AG08396 (cell line): ENCODE measurements at regions not wholly inside any gene's neighbourhood (a gene's known extent, or its start where the extent isn't known, plus 50 kb on each side); places are given as distances from the start of the nearest gene placed in this dataset.

ENCODE experiments used
- DNase-seq: peaks from one replicate; pipeline ENCODE4 v3.0.0; 2012; ENCODE audit warnings: low spot score, mixed read lengths

DNA sequence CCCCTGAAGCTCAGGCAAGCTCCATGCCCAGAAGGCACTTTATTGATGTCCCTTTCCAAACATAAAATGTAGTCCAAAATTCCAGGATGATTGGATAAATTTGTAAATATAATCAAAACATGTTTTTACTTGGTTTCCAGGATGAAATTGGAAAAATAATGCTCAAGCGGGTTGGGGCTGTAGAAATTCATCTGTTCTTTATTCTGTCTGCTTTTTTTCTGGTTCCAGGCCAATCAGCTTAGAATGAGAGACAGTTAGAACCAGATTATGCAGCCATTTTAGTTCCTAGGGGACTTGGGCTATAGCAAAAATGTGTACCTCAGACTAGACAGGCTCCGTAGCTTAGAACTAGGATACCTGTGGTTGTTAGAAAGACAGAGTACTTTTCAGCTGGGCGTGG is 450.8 kb downstream of the MCTP2 start:
- DNase-seq = no peak

DNA sequence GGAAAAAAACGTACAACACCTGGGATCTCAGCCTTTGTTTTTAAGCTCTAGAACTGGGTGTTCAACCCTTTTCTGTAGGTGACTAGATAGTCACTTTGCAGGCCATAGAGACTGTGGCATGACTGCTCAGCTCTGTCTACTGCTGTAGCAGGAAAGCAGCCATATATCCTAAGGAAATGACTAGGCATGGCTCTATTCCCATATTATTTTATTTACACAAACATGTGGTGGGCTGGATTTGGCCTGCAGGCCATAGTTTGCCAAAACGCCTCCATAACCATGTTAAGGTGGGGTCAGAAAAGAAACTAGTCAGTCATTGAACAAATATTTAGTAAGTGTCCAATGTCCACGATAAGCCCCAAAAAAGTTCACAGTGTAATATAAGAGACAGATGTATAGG is 452.5 kb downstream of the MCTP2 start:
- DNase-seq = no peak

DNA sequence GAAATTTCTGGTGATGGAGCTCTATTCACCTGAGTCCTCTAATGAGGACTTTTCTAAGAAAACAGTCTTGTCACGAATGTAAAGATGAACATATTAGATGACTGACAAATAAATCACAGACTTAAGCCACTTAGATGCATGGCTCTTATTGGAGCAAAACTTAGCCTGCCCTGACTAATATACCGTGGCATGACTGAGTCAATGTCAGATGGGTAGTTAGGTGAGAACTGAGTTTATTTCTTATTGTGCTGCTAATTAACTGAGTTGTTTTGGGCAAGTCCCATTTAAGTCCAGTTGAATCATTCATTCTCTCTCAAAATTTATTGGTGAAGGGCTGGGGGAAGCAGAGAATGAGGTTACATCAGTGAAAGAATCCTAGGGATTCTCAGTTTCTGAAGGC is 459.8 kb downstream of the MCTP2 start:
- no peak for DNase-seq

DNA sequence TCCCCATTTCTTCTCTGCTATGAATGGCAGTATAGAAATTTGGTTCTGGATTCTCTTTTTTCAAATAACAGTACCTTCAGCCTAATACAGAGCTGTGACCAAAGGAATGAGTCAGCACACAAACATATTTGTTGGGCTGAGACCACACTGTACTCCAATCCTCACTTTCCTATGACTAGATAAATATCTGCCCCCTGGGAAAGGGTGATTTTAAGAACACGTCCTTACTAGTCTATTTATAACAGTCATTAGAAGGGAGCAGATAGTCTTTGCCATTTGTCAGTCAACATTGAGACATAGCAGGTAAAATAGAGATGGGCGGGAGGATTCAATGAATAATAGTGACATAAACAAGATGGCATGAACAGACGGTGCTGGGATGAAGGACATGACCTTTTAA is 461.3 kb downstream of the MCTP2 start:
- DNase-seq = no peak

DNA sequence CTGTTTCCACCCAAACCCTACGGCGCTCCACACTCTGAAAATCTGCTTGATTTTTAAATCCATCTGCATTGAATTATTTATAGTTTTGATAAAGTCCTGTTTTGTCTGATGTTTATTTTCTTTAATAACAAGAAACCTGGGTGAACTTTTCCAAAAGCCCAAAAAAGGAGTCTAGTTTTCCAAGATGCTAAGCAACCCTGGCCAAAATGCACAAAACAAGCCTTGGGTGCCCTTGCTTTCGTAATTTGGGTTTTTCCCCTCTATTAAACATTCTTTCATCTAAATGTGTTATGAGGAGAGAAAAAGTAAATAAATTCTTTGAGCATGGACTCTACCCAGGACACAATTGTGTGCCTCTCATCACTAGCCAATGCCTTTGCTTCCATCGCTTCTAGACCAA is 468.9 kb downstream of the MCTP2 start:
- no peak for DNase-seq

DNA sequence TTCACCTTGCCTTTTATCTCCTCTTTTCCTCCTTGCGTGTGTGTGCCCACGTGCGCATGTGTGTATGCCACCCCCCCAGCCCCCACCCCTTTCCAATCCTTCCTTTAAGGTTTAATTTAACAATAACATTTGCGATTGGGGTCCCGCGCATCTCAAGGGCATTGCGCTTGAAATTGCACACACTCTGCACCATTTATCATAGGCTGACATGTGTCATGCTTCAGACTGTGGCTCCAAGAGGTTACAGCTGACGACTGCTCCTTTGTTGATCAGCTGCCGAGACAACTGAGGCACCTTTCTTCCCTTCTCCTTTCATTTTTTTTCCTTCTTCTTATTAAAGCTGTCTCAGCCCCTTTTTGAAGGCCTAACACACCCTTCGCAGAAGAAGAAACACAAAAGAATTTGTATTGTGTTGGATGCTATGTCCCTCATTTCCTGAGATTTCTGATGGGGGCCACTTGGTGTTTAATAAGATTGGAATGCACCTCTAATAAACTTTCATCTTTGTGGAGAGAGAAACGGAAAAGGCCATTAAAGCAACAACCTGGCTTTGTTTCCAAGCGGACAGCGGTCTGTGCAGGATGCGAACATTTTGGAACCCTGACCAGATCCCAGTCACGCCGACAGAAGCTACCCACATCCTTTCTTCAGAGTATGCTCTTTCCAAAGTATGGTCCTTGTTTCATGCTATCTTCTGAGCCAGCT is 470.1 kb downstream of the MCTP2 start:
- no peak for DNase-seq

DNA sequence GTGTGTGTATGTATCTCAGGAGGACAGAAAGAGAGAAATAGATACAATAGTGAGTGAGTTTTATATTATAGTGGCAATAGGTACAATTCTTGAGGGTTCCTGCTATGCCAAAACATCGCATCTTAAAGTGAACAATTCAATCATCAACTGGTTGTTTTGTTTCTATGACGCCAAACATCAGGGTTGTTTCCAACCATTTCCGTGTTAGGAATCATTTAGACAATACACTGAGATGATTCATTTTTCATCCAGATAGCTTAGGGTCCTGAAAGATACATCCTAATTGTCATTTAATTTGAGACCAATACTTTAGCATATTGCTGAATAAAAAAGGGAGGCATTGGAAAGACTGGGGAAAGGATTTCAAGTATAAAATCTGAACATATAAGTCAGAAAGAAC is 472.2 kb downstream of the MCTP2 start:
- DNase-seq = no peak

DNA sequence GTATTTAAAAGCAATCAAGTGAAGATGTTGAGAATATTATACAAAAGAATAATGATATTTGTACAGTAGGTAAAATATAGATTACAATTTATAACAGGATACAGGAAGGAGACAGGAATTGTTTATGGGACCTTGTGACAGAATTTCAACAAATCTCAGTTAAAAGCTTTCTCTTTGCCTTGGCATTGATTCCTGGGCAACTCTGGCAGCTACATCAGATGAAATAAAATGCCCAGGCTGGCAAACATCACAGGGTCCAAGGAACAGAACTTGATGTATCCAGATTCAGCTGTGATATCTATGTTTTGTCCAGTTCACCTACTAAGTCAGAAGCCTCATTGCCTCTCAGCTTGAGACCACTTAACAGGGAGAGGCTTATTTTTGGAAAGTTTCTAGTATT is 473.1 kb downstream of the MCTP2 start:
- DNase-seq = no peak

DNA sequence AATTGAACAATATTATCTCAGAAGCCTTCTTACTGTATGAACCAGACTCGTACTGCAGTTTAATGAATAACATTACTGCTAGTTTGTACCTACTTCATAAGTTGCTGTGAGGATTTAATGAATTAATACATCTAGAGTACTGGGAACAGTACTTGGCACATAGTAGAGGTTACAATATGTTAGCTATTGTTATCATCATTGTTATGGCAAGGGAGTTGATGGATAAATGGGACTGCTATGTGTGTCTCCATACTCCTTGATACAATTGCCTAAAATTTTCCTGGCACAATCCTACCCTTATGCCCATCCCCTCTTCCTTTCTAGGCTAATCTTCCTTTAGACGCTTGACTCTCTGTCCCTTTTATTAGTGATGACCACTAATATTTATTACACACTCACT is 473.6 kb downstream of the MCTP2 start:
- no peak for DNase-seq

DNA sequence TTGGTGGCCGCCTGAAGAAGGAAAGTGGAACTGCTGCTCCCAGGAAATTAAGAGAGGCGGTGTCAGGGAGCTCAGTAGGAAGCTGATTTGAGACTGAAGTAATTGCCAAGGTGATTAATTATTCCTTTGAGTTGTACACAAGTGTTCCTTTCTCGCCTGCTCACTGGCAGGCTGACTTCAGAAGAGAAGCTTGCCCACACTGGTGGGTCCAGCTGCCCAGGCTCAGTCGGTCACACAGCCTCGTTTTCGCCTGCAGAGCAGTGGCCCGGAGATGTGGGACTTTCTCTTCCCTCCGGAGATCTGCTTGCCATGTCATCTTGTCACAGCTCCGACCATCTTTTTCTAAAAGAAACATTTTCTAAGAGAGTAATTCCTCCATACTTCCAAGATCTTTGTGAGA is 478.0 kb downstream of the MCTP2 start:
- DNase-seq = no peak

DNA sequence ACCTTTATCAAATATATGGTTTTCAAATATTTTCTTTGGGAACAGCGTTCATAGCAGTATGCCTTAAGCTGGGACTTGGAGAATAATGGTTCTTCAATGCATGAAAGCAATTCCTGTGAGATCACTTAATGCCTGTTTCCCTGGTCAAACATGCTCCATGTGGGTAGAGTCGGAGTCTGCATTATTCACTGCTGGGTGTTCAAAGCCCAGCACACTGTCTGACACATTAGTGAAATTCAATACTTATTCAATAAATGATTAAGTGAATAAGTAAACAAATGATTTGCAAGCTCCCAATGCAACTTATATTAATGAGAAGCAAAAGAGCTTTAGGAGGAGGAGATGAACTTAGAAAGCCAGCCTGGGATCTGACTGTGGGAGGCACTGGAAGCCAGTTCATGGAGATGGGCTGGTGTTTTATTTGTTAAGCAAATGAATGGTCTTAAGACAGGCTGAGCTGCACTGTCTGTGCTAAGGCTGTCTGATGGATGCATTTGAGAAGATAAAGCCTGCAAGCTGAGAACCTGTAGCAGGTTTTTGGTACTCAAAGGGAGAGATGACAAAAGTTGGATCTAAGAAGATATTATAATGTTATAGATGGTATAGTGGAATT is 490.8 kb downstream of the MCTP2 start:
- no peak for DNase-seq

DNA sequence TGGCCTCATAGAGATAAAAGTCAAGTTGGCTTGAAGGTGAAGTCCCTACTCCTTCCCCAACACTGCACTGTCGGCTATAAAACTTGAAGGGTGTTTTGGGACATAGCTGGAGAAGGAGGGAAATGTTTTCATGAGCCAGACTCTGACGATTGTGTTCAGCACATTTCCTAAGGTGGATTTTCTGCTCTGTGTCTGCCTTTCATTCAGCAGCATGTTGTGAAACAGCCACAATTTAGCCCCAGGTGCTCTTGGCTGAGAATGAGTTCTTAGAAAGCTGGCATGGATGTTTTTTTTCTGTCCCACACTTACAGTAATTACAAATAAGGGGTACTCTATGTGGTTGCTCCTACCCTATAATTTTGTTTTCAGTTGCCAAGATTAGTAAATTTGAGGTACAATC is 492.4 kb downstream of the MCTP2 start:
- no peak for DNase-seq

DNA sequence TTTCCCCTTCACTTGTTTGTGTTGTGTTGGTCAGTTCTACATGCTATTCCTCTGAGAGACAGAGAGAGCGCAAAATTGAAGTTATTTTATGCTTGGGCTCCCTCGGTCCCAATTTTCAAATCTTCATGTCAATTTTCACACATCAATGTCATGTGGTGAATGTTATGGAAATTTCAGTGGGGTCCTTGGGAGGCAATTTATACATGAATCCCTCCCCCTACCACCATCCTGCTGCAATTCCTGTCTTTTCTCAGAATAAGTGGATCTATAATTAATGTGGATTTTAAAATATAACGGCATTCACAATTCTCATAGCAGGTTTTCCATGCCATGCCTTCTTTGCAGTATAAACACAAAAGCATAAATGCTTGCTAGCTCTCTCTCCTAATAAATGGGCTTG is 499.9 kb downstream of the MCTP2 start:
- no peak for DNase-seq

DNA sequence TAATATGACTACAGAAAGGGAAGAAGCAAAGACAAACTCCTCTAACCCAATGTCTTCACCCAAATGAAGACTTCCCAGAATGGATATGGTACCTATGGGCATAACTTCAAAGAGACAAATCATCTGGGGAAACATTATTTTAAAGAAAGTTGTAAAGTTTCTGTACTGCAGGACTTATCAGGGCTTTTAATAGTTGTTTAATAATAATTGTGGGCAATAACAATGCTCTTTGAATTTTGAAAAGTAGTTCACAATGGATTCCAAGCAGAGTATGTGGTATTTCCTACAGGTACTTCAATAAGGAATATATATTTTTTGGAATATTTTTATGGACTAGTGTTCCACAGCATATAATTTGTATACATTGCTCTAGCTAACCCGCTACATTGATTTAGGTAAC is 503.1 kb downstream of the MCTP2 start:
- DNase-seq = no peak

DNA sequence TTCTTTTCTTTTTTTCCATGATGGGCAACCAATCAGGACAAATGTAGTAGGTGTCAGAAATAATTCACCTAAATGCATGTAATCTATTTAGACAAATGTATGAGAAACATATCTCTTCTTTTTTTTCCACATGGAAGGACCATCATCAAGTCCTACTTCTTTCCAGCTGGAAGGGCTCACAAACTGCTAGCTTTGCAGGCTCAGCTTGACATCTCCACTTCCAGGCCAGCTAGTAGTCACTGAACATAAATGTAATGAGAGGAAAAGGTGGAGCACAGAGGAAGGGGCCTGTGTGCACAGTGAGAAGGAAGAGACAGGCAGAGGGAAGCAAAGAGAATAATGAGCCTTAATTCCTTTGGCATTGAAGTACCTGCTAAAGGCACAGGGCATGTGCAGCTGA is 504.9 kb downstream of the MCTP2 start:
- DNase-seq = no peak

DNA sequence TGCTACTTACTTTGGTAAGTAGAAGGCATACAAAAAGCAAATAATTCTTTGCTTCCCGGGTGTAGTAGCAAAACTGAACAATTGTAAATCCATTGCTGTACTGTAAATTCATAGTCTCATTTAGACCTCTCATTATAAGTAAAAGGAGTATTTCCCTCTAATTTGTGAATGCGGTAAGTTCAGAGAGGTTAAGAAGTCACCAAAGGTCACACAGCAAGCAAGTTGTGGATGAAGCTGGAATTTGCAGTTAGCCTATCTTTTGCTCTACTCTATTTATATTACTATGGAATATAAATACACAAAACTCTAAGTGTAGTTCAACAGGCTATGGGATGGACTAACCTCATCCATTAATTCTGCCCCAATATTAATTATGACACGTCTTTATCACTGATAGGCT is 508.3 kb downstream of the MCTP2 start:
- no peak for DNase-seq

DNA sequence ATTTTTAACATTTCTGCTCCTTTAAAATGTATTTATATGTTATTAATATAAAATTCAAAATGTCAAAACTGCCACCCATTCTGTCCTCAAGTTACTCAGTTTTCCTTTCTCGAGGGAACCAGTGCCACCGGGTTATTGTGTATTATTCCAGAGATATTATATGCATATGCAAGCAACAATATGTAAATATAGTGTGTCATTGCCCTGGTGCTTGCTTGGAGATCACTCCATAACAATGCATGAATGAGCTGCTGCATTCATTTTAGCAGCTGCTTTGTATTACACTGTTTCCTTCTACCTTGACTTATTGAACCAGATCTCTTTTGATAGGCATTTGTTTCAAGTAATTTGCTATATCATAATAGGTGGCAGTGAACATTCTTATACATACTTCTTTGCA is 509.1 kb downstream of the MCTP2 start:
- no peak for DNase-seq

DNA sequence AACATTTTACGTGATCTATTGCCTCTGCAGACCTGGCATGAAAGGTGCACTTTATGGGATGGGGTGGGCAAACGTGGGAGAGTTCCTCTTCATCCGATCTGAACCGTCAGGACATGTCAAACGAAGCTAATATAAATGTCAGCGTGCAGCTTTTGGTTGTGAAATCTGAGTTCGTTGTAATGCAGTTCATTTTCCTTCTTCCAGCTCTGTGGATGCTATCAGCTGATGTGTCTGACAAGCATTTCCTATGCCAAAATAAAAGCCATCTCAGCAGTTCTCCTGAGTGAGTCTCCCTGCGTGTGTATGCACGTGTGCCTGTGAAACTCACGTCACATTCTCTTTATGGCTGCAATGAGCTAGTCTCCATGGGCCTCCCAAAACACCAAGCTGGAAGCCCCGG is 512.3 kb downstream of the MCTP2 start:
- no peak for DNase-seq

DNA sequence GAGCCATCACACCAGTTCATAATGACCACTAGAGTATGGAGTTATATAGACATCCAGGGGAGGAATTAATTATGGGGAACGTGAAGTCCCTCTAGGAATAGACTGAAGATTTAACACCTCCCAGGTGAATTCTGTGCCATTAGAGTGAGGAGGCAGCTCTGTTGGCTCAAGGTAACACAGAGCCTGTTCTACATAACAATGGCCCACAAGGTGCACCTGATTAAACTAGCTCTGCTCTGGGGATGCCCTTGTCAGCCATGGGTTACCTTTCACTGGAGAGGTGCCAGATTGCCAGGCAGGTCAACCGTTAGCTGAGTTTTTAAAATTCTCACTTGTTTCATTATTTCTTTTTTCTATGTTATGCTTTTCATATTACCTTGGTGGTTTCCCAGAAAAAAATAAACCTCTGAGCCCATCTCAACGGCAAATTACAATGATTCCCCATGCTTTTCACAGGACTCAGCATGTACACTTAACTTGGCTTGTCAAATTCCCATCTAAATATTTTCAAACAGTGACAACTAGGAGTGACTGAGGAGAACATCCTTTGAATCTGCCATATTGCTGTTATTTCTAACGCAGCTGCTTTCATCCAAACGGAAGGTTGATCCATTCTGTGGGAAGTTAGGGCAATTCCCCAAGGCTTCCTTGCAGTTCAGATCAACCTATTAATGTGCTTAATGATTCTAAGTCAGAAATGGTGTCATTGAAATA is 512.9 kb downstream of the MCTP2 start:
- no peak for DNase-seq

DNA sequence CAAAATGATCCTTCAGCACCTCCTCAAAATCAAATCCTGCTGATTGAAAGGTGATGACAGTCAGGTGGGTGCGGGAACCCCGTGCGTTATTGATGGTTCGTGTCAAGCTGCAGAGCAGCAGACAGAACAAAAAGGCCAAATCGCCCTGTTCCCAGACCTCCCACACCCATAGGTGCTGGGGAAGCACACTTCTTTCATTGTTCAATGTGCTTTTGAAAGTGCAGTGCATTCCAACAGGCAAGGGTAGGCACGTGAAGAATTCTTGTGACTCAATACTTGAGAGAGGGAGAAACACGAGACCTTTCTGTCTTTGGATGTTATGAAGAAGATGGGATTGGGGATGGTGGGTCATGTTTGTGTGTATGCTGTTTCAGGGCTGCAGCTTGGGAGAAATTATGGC is 514.0 kb downstream of the MCTP2 start:
- DNase-seq = no peak

DNA sequence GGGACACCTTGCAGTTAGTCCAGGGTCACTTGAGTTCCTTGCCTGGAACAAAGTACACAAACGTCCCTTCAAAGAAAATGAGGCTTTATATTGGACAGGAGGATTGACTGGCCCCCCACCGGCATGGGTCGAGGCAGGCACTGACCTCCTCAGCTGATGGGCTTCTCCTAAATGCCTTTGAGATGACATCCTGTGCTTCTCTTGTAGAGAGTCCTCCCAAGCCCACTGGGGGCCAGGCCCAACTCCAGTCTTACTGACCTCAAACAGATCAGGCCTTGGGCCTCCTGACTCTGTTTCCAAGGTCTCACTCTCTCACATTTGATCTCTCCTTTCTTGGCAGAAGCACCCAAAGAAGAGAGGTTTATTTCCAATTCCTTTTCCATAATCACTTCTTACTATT is 516.1 kb downstream of the MCTP2 start:
- no peak for DNase-seq

DNA sequence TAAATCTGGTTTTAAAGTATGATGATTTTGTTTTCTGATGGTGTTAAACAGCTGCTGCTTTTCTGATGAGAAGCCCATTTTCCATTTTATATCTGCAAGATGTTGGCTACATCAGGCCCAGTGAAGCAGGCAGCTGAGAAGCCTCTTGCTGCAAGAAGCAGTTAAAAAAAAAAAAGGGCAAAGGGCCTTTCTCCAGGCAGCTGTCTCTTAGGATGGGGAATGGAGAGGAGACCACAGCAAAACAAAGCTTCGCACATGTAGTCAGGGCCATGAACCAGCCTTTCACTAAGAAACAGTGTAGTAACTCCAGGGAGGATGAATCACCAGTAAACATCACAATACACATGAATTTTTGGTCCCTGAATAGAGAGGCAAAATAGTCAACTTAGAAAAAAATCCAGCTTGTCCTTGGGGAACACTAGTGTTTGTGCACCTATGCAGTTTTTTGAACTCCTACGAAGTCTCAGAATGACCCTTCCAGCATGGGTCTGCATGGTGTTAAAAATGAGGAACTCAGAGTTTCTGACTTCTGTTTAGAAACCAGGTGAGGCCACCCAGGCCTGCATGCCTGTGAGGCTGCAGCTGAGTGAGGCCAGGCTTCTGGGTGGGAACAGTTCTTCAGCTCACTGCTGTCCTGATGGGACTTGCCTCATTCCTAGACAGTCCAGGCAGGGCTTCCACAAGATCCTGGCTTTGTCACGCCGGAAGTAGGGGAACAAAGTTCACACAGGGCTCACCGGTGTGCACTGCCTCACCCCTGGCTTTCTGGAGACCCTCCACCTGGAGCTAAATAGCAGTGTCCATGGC is 518.7 kb downstream of the MCTP2 start:
- no peak for DNase-seq

DNA sequence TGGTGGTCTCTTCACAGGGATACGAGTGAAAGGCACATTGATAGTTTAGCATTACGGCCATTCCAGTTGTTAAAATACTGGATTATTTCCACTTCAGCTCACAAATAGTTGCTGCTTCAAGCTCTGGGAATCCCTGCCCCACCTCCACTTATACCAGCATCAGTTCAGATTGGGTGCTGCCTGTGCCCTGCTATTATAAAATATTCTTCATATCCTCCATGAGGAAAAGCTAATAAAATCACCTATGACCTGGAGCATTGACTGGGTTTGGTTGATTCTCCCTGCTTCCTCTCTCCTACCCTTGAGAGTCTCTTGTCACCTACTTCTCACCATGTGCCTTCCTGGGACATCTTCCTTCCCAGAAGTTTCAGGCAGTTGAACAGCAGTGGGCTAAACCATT is 529.0 kb downstream of the MCTP2 start:
- no peak for DNase-seq
